SK-N-MC (cell line): ENCODE measurements at regions not wholly inside any gene's neighbourhood (a gene's known extent, or its start where the extent isn't known, plus 50 kb on each side); places are given as distances from the start of the nearest gene placed in this dataset.

ENCODE experiments used
- DNase-seq: peaks from one replicate; pipeline ENCODE4 v3.0.0-alpha.2; 2011; ENCODE audit warnings: low read depth, low spot score
- H3K27ac ChIP-seq: fragments of 200-600 bp; sonication (generic); 2 replicates; pipeline ENCODE4 v1.5.1; 2016; ENCODE audit warnings: mixed run types
- H3K36me3 ChIP-seq: fragments of 200-600 bp; sonication (generic); 2 replicates; pipeline ENCODE4 v1.6.1; 2017; ENCODE audit warnings: antibody characterized with exemption, low read length, mixed read lengths; ENCODE audit not compliant: insufficient read depth
- H3K4me3 ChIP-seq: fragments of 200-600 bp; sonication (generic); 2 replicates; pipeline ENCODE4 v1.5.1; 2016
- H3K9ac ChIP-seq: fragments of 200-600 bp; sonication (generic); 2 replicates; pipeline ENCODE4 v1.8.0; 2017; ENCODE audit warnings: mixed run types, mixed read lengths; ENCODE audit not compliant: insufficient read length
- H3K9me3 ChIP-seq: fragments of 200-600 bp; sonication (generic); 2 replicates; pipeline ENCODE4 v1.6.1; 2017; ENCODE audit warnings: low read depth, mild to moderate bottlenecking, antibody characterized with exemption, low read length, moderate library complexity, mixed read lengths
- EZH2 ChIP-seq: fragments of 200-600 bp; sonication (generic); IDR thresholded peaks from one replicate; pipeline ENCODE4 v1.6.1; 2017; ENCODE audit warnings: antibody characterized with exemption
- FOXP2 ChIP-seq: optimal IDR thresholded peaks from 2 replicates; pipeline ENCODE3; 2011; ENCODE audit warnings: mild to moderate bottlenecking, moderate library complexity; ENCODE audit not compliant: insufficient read depth; ENCODE audit errors: extremely low read length, control extremely low read depth
- POLR2AphosphoS5 ChIP-seq: IDR thresholded peaks from 2 replicates; pipeline ENCODE4 v1.6.1; 2012; ENCODE audit warnings: mild to moderate bottlenecking, low read depth, low read length, borderline replicate concordance

- Histone ChIP-seq H3K9ac (no peak overlapping the region), H3K4me3 (no peak overlapping the region), H3K9me3 (no peaks in the 10 kb centered on the region), H3K36me3 (no peaks in the 10 kb centered on the region), H3K27ac (no peak overlapping the region)
- DNase-seq, result no peak
- TF ChIP-seq FOXP2 (no peak), EZH2 (no peak), POLR2AphosphoS5 (no peak)
These were observed 291.2 kb upstream of the RUNX1 start for GRCh38 chr21:35340273-35340672.

DNA sequence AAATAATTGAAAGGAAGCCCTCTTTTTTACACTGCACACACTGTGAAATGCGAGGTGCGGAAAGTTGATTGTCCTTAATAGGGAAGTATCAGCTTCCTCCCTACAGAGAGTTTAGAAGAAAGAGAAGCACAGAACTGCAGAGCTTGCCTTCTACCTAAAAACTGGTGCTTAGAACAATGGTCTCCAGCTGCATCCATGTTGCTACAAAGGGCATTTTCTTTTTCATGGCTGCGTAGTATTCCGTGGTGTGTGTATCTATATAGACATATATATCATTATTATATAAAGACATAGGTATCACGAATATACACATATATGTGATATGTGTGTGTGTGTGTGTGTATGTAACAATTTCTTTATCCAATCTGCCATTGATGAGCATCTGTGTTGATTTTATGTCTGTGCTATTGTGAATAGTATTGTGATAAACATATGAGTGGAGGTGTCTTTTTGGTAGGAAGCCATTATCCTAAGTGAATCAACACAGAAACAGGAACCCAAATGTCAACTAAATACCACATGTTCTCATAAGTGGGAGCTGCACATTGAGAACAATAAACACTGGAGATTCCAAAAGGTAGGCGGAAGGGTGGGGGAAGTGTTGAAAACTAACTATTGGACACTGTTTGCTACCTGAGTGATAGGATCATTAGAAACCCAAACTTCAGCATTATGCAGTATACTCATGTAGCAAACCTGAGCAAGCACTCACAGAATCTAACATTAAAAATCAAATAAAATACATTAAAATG is 290.0 kb upstream of the RUNX1 start:
- no peak for DNase-seq
- Histone ChIP-seq H3K9me3 (no peaks in the 10 kb centered on the region), H3K36me3 (no peaks in the 10 kb centered on the region), H3K9ac (no peak overlapping the region), H3K27ac (no peak overlapping the region), H3K4me3 (no peak overlapping the region)
- TF ChIP-seq EZH2 (no peak), FOXP2 (no peak), POLR2AphosphoS5 (no peak)

GRCh38 chr21:35338281-35338680 is 289.2 kb upstream of the RUNX1 start:
- H3K27ac ChIP-seq, result no peak overlapping the region
- DNase-seq, result no peak
- no peak for TF ChIP-seq EZH2
- no peak overlapping the region for H3K9ac ChIP-seq
- H3K36me3 ChIP-seq, result no peaks in the 10 kb centered on the region
- H3K9me3 ChIP-seq, result no peaks in the 10 kb centered on the region
- H3K4me3 ChIP-seq, result no peak overlapping the region

- Histone ChIP-seq H3K9me3 (no peaks in the 10 kb centered on the region), H3K4me3 (no peak overlapping the region)
These were observed 288.5 kb upstream of the RUNX1 start for GRCh38 chr21:35337573-35337972.

DNA sequence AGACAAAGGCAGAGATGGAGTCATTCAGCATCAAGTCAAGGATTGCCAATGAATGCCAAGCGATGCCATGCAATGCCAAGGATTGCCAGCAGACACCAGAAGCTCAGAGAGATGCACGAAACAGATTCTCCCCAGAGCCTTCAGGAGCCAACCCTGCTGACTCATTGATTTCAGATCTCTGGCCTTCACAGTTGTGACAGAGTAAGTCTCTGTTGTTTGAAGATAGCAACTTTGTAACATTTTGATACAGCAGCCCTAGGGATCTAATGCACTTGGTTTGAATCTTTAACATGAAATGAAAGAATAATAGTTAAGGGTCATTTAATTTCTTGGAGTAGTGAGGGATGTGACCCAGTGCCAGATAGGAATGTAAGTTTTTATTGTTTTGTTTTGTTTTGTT is 287.4 kb upstream of the RUNX1 start:
- H3K9me3 ChIP-seq, result no peaks in the 10 kb centered on the region
- no peak for TF ChIP-seq EZH2
- no peak for TF ChIP-seq POLR2AphosphoS5
- no peak for TF ChIP-seq FOXP2

More at GRCh38 chr21:35337573-35337972, 288.5 kb upstream of the RUNX1 start:
- TF ChIP-seq POLR2AphosphoS5 (no peak), FOXP2 (no peak), EZH2 (no peak)
- no peak overlapping the region for H3K27ac ChIP-seq
- no peaks in the 10 kb centered on the region for H3K36me3 ChIP-seq
- DNase-seq, result no peak
- H3K9ac ChIP-seq, result no peak overlapping the region

GRCh38 chr21:35335951-35336446 is 286.9 kb upstream of the RUNX1 start:
- Histone ChIP-seq H3K9ac (no peak overlapping the region), H3K4me3 (no peak overlapping the region), H3K36me3 (no peaks in the 10 kb centered on the region), H3K9me3 (no peaks in the 10 kb centered on the region), H3K27ac (no peak overlapping the region)
- no peak for DNase-seq
- no peak for TF ChIP-seq EZH2
- TF ChIP-seq POLR2AphosphoS5, result no peak
- TF ChIP-seq FOXP2, result no peak

More for the DNA sequence above, 287.4 kb upstream of the RUNX1 start:
- no peaks in the 10 kb centered on the region for H3K36me3 ChIP-seq
- DNase-seq, result no peak
- H3K27ac ChIP-seq, result no peak overlapping the region
- no peak overlapping the region for H3K4me3 ChIP-seq
- no peak overlapping the region for H3K9ac ChIP-seq

- Histone ChIP-seq H3K9ac (no peak overlapping the region), H3K4me3 (no peak overlapping the region), H3K9me3 (no peaks in the 10 kb centered on the region), H3K36me3 (no peaks in the 10 kb centered on the region), H3K27ac (no peak overlapping the region)
- TF ChIP-seq FOXP2 (no peak), EZH2 (no peak), POLR2AphosphoS5 (no peak)
- DNase-seq, result no peak
These were observed 284.9 kb upstream of the RUNX1 start for GRCh38 chr21:35333831-35334618.

DNA sequence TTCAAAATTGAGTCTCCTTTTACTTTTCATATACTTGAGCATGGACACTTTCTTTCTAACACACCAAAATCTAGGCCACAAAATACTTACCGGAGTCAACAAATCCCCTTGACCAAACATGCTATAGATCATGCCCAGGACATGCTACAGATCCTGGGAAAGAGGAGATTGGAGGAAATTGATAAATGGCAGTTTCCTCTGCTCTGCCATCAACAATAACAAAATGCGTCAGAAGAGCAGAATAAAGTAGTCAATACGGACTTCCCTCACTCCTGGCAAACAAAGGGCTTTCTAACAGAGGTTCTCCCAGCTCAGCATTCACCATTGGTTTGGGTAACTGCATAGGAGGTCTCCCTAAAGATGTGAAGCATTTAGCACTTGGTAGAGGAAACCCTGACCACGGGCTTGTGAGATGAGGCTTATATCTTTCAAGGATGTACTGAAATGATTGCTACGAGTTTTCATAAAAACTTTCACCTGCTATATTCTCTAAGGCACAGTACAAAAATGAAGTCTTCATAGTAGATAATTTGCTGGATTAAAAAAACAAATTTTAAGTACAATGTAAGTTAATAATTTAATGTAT is 283.8 kb upstream of the RUNX1 start:
- Histone ChIP-seq H3K36me3 (no peaks in the 10 kb centered on the region), H3K4me3 (no peak overlapping the region), H3K9ac (no peak overlapping the region), H3K27ac (no peak overlapping the region), H3K9me3 (no peaks in the 10 kb centered on the region)
- TF ChIP-seq FOXP2, result no peak
- DNase-seq, result no peak
